Uterus (tissue), 2 donors: ENCODE measurements at regions not wholly inside any gene's neighbourhood (a gene's known extent, or its start where the extent isn't known, plus 50 kb on each side); places are given as distances from the start of the nearest gene placed in this dataset.
"Not testable (repeated sequence)": the region's sequence is repeated elsewhere in the genome, so short reads cannot be mapped to it uniquely, and the experiment has no call there.

ENCODE experiments used
- POLR2A ChIP-seq, 2 donors: fragments of 450-650 bp; IDR thresholded peaks; one replicate each; pipeline ENCODE4 v1.6.1; 2016; ENCODE audit warnings: antibody characterized with exemption in 2 of 2, mild to moderate bottlenecking in 1 of 2, moderate library complexity in 1 of 2
- TF ChIP-seq, protein P1 (sequence below), 4 experiments: fragments of 200-600 bp in 2 of 4; fragments of 450-650 bp in 2 of 4; sonication (generic) in 2 of 4; IDR thresholded peaks; one replicate each; pipeline ENCODE4 v1.5.1; 2016 to 2019; ENCODE audit warnings: antibody characterized with exemption in 4 of 4, mild to moderate bottlenecking in 2 of 4, moderate library complexity in 1 of 4

GRCh38 chr17:64713786-64714185, 51.7 kb upstream of the SMURF2 start:
- TF ChIP-seq, protein P1, sequence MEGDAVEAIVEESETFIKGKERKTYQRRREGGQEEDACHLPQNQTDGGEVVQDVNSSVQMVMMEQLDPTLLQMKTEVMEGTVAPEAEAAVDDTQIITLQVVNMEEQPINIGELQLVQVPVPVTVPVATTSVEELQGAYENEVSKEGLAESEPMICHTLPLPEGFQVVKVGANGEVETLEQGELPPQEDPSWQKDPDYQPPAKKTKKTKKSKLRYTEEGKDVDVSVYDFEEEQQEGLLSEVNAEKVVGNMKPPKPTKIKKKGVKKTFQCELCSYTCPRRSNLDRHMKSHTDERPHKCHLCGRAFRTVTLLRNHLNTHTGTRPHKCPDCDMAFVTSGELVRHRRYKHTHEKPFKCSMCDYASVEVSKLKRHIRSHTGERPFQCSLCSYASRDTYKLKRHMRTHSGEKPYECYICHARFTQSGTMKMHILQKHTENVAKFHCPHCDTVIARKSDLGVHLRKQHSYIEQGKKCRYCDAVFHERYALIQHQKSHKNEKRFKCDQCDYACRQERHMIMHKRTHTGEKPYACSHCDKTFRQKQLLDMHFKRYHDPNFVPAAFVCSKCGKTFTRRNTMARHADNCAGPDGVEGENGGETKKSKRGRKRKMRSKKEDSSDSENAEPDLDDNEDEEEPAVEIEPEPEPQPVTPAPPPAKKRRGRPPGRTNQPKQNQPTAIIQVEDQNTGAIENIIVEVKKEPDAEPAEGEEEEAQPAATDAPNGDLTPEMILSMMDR (IDR thresholded peaks at IDR 0.05) = not testable (repeated sequence)
- TF ChIP-seq POLR2A (IDR thresholded peaks at IDR 0.05) = not testable (repeated sequence)
